ENCODE measurements at regions not wholly inside any gene's neighbourhood (a gene's known extent, or its start where the extent isn't known, plus 50 kb on each side); places are given as distances from the start of the nearest gene placed in this dataset.
"Not testable (repeated sequence)": the region's sequence is repeated elsewhere in the genome, so short reads cannot be mapped to it uniquely, and the experiment has no call there.

DNA sequence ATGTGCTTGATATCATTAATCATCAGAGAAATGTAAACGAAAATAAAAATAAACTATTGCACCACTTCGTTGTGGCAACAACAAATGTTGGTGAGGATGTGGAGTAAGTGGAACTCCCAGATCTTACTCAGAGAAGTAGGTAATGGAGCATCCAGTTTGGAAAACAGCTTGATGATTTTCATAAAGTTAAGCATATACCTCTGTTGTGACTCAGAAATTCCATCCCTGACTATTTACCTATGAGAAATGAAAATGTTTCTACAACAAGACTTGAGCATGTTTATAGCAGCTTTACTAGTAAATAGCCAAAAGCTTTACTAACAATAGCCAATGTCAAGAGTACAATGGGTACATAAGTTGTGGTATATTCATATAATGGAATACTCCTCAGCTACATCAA is 214.7 kb upstream of the NMUR2 start:
- Histone ChIP-seq H3K36me3 (replicated peaks; ENCODE audit: control insufficient read depth, insufficient read depth, low read length) (no peaks in the 10 kb centered on the region), H3K27me3 (ENCODE audit: control insufficient read depth, insufficient read depth, low read length) (no peaks in the 10 kb centered on the region), H3K4me3 (ENCODE audit: insufficient read depth, low read depth, low read length) (no peak overlapping the region)
- no peak for DNase-seq

DNA sequence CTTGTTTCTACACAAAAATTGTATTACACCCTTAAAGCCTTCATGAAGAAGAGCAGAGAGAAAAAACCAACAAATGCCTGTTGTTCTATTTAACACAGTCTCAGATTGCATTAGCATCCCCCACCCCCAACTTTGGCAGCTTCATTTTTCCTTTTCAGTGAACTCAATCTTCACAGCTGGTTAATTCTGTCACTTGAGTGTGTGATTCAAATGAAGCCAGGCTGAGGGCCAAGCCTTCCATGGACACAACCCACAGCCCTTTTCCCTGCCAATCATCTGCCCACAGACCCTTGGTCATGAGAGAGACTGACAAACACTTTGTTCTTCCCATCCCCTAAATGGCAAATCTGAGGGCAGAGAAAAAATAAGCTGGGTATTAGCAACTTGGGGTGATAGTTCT is 217.5 kb upstream of the NMUR2 start:
- no peaks in the 10 kb centered on the region for H3K36me3 ChIP-seq (replicated peaks; ENCODE audit: control insufficient read depth, insufficient read depth, low read length)
- DNase-seq: no peak
- no peaks in the 10 kb centered on the region for H3K27me3 ChIP-seq (ENCODE audit: control insufficient read depth, insufficient read depth, low read length)
- no peak overlapping the region for H3K4me3 ChIP-seq (ENCODE audit: insufficient read depth, low read depth, low read length)

DNA sequence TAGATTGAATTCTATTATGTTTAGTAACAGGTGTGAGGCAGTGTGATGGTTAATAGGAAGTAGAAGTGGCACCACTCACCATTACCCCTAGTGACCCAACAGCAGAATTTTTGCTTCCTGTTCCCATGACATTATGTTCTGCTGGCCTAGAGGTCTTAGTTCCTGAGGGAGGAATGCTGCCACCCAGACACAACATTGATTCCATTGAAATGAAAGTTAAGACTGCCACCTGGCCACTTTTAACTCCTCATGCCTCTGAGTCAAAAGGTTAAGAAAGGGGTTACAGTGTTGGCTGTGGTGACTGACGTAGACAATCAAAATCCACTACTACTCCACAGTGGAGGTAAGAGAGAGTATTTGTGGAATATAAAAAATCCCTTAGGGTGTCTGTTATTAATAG is 218.9 kb upstream of the NMUR2 start:
- Histone ChIP-seq H3K4me3 (ENCODE audit: insufficient read depth, low read depth, low read length) (no peak overlapping the region), H3K27me3 (ENCODE audit: control insufficient read depth, insufficient read depth, low read length) (no peaks in the 10 kb centered on the region), H3K36me3 (replicated peaks; ENCODE audit: control insufficient read depth, insufficient read depth, low read length) (no peaks in the 10 kb centered on the region)
- no peak for DNase-seq

DNA sequence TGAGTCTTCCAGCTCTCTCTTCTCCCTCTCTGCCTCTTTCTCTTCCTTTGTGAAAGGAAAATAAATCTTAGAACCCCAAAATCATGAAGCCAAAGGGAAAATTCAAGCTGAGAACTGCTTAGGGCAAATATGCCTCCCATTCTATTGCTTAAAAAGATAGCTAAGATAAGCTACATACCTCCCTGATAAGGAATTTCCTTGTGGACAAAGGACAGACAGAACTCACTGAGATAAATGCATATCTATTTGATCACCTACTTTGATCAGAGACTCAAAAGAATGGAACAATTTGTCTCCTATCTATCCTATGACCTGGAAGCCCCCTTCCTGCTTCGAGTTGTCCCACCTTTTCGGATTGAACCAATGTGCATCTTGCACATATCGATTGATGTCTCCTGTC is 220.6 kb upstream of the NMUR2 start:
- H3K36me3 ChIP-seq (replicated peaks; ENCODE audit: control insufficient read depth, insufficient read depth, low read length): no peaks in the 10 kb centered on the region
- H3K4me3 ChIP-seq (ENCODE audit: insufficient read depth, low read depth, low read length): no peak overlapping the region
- no peak for DNase-seq

DNA sequence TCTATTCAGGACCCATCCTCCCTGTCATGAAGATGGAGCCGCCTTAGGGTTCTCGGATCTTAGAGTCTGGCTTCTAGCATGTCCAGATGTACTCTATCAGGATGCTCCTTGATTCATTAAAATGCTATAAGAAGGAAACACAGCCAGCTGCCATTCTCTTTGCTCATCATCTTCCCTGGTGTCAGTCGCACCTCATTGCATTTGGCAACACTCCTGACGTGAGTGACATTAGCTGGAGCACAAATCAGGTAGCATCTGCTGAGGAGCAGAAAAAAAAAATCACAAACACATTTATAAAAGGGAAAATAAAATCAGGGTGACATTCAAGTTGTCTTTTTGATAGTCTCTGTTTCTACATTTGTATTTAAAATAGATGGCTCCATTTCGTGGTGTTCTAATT is 226.1 kb upstream of the NMUR2 start:
- DNase-seq: no peak
- no peaks in the 10 kb centered on the region for H3K36me3 ChIP-seq (replicated peaks; ENCODE audit: control insufficient read depth, insufficient read depth, low read length)
- no peak overlapping the region for H3K4me3 ChIP-seq (ENCODE audit: insufficient read depth, low read depth, low read length)
- no peaks in the 10 kb centered on the region for H3K27me3 ChIP-seq (ENCODE audit: control insufficient read depth, insufficient read depth, low read length)

More for the DNA sequence above, 220.6 kb upstream of the NMUR2 start:
- no peaks in the 10 kb centered on the region for H3K27me3 ChIP-seq (ENCODE audit: control insufficient read depth, insufficient read depth, low read length)

DNA sequence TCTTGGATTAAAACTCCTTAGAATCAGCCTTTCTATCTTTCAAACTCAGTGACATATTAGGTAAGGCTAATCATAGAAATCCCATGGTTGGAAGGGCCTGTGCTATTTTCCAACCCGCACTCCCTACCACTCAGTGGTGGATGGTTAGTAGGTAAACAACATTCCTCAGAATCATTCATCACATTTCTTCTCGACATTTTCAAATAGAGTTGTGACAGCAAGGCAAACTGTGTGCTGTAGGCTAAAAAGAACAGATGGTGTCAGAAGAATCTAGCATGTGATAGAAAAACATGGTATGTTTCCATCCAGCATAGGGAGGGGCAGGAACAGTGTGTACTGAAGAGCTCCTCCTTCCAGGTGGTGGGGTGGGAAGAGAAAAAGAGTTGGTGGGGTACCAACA is 227.3 kb upstream of the NMUR2 start:
- H3K27me3 ChIP-seq (ENCODE audit: control insufficient read depth, insufficient read depth, low read length): no peaks in the 10 kb centered on the region
- no peaks in the 10 kb centered on the region for H3K36me3 ChIP-seq (replicated peaks; ENCODE audit: control insufficient read depth, insufficient read depth, low read length)
- H3K4me3 ChIP-seq (ENCODE audit: insufficient read depth, low read depth, low read length): no peak overlapping the region
- DNase-seq: no peak

DNA sequence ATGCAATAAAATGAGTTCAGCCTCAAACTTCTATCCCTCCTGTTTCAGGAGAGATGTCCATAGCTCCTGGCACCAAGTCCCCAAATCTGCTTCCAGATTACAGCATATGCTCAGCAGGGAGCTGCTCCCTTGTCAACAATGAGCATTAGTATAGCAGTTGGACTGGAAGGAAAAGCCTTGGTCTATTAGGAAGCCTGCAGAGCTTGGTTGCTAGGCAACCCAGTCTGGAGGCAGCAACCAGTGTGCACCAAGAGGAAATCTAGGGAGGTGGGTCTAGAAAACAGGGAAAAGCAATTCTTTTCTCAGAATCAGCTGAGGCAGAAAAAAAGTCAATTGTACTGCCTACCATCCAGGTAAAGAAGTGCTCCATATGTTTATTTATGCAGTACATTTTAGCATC is 229.5 kb upstream of the NMUR2 start:
- no peaks in the 10 kb centered on the region for H3K27me3 ChIP-seq (ENCODE audit: control insufficient read depth, insufficient read depth, low read length)
- peak; percentile 2 for DNase-seq
- H3K36me3 ChIP-seq (replicated peaks; ENCODE audit: control insufficient read depth, insufficient read depth, low read length): no peaks in the 10 kb centered on the region
- H3K4me3 ChIP-seq (ENCODE audit: insufficient read depth, low read depth, low read length): no peak overlapping the region

DNA sequence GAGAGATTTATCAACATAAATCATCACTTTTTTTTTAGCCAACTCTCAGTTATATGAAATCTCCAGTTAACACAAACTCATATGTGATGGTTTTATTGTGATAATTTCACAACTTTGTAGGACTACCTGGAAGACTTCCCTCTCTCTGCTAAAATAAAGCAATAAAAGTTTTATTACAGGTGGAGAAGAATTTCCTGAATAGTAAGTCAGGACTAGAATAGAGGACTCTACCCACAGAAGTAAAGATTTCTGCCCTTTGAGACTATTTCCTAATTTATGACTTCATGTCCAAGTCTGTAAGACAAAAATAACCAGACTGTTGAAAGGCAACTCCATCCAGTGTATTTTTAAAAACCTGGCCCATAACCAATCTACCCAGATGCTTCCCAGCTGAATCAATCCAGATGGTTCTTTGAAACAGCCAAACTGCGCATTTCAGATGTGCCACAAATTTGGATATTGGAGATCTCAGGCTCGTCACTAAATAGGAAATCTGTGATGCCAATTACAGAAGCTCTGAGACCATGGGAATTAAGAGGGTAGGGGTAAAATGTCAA is 234.0 kb upstream of the NMUR2 start:
- 0 out of 2 replicates have a peak, but pooled peaks cover 1% of the 10 kb centered on the region for H3K27me3 ChIP-seq (ENCODE audit: control insufficient read depth, insufficient read depth, low read length)
- no peak overlapping the region for H3K4me3 ChIP-seq (ENCODE audit: insufficient read depth, low read depth, low read length)
- DNase-seq: no peak
- H3K36me3 ChIP-seq (replicated peaks; ENCODE audit: control insufficient read depth, insufficient read depth, low read length): no peaks in the 10 kb centered on the region

DNA sequence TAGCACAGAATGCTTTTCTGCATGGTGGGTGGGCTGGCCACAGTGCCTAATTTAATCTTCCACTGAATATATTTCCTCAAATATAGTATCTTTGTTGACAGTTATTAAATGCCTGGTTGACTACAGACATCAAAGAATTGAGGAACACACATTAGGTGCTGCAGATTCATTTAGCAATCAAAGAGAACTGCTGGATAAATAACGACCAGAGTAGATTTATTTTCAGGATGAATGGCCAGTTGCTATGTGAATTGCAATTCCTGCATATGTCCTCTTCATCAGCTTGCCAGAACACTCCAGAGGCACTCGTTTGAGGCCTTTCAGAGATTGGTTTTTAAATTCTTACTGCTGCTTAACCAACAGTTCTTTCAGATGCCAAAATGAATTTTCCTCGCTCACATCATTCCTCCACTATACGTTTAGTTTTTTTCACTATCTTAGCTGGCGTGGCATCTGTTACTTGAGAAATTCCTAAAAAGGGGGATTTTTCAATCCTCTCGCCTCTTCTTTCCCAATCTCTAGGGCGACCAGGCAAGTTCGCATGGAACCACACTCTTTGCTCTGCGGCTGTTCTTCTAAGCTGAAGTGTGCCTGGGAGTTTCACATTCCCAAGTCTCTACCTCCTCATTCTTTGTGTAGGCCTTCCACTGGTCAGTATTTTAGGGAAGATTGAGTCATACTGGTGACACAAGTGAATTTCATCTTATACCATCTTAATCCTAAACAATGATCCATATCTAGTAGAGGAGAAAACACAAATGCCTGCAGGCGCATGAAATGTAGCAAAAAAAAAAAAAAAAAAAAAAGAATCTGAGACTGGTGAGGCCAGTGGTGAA is 237.1 kb upstream of the NMUR2 start:
- Histone ChIP-seq H3K27me3 (ENCODE audit: control insufficient read depth, insufficient read depth, low read length) (peaks cover 4% of the 10 kb centered on the region), H3K36me3 (replicated peaks; ENCODE audit: control insufficient read depth, insufficient read depth, low read length) (no peaks in the 10 kb centered on the region), H3K4me3 (ENCODE audit: insufficient read depth, low read depth, low read length) (no peak overlapping the region)
- no peak for DNase-seq

DNA sequence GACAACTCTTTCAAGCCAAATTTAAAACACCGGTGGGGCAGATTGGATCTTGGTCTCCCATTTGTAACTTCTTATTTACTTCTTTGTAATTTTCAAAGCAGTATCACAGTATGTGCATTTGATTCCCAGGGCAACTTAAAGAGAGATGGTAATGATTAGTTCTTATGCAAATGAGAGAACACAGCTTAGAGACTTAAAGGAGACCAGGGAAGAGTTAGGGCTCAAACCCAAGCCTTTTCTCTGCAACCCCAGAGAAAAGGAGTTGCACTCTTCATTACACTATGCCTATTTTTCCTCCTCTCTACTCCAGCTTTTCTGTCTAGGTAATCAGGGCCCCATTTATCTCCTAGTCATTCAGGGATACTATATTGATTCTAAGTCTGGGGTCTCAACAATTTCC is 237.8 kb upstream of the NMUR2 start:
- Histone ChIP-seq H3K36me3 (replicated peaks; ENCODE audit: control insufficient read depth, insufficient read depth, low read length) (no peaks in the 10 kb centered on the region), H3K27me3 (ENCODE audit: control insufficient read depth, insufficient read depth, low read length) (peaks cover 4% of the 10 kb centered on the region), H3K4me3 (ENCODE audit: insufficient read depth, low read depth, low read length) (no peak overlapping the region)
- no peak for DNase-seq

DNA sequence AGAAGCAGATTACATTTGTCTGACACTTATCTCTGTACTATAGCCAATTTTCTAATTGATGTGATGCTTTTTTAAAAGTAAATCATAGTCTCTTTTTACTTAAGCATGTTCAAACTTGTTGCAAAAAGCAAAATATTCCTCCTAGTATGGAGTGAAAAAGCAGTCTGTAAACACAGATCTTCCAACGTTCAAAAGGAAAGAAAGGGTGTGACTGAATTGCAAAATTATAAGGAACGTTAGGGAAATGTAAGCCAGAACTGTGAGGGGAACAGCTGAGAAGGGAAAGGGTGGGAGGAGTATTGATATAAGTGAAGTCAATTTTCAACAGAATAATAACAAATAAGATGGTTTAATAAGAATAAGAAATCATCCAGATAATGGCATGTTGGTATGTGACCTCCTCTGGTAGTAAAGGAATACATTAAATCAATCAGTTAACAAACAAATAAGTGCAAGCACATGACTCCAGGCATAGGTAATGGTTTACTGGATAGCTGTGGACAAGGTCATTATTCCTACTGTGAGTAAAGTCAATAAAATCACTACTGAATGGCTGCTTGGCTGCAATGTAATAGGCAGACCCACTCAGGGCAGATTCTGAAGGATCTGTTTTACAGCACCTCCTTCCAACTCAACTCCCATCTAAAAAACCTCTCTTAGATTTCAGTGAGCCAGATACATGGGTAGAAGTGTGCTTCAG is 239.1 kb upstream of the NMUR2 start:
- Histone ChIP-seq H3K27me3 (ENCODE audit: control insufficient read depth, insufficient read depth, low read length) (peaks cover 4% of the 10 kb centered on the region), H3K36me3 (replicated peaks; ENCODE audit: control insufficient read depth, insufficient read depth, low read length) (no peaks in the 10 kb centered on the region), H3K4me3 (ENCODE audit: insufficient read depth, low read depth, low read length) (no peak overlapping the region)
- DNase-seq: no peak

DNA sequence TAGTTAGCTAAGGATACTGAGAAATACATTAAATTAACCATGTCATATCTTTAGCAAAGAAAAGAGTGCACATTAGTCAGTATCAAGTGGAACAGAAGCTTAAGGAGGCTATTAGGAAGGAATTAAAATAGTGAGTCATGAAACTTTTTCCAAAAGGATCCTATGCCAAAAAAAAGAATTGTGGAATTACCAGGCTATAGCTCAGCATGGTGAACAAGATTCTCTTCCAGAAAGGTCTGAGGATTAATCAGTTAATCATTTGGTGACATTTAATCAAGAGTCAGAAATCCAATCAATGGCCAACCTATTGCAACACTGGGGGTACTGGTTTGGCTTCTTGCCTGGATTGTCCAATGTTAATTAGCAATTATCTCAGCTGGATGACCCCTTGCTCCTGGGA is 244.5 kb upstream of the NMUR2 start:
- H3K36me3 ChIP-seq (replicated peaks; ENCODE audit: control insufficient read depth, insufficient read depth, low read length): no peaks in the 10 kb centered on the region
- no peaks in the 10 kb centered on the region; the same call in 1 of the 2 replicates for H3K27me3 ChIP-seq (ENCODE audit: control insufficient read depth, insufficient read depth, low read length)
- no peak overlapping the region for H3K4me3 ChIP-seq (ENCODE audit: insufficient read depth, low read depth, low read length)
- DNase-seq: no peak

DNA sequence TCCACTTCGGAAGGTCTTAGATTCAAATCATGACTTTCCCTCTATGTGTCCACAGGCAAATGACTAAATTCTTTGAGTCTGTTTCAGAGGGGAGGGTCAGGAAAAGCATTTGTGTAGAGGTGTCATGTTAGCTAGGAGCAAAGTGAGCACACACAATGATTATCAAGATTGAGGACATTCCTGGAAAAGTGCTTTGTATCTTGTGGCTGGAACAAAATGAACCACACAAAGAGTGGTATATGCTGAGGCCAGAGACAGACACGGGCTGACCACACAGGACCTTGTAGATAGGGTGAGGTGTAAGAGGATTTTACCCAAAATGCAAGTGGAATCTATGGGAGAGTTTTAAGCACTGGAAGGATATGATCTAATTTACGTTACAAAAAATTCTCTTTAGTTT is 245.3 kb upstream of the NMUR2 start:
- Histone ChIP-seq H3K36me3 (replicated peaks; ENCODE audit: control insufficient read depth, insufficient read depth, low read length) (no peaks in the 10 kb centered on the region), H3K27me3 (ENCODE audit: control insufficient read depth, insufficient read depth, low read length) (no peaks in the 10 kb centered on the region), H3K4me3 (ENCODE audit: insufficient read depth, low read depth, low read length) (no peak overlapping the region)
- DNase-seq: no peak

DNA sequence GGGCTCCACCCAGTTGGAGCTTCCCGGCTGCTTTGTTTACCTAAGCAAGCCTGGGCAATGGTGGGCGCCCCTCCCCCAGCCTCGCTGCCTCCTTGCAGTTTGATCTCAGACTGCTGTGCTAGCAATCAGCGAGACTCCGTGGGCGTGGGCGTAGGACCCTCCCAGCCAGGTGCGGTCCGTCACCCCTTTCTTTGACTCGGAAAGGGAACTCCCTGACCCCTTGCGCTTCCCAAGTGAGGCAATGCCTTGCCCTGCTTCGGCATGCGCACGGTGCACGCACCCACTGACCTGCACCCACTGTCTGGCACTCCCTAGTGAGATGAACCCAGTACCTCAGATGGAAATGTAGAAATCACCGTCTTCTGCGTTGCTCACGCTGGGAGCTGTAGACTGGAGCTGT is 254.4 kb upstream of the NMUR2 start:
- not testable (repeated sequence) for H3K36me3 ChIP-seq (replicated peaks; ENCODE audit: control insufficient read depth, insufficient read depth, low read length); DNase-seq; H3K27me3 ChIP-seq (ENCODE audit: control insufficient read depth, insufficient read depth, low read length)
- peak overlapping the region; percentile 29 for H3K4me3 ChIP-seq (ENCODE audit: insufficient read depth, low read depth, low read length)

DNA sequence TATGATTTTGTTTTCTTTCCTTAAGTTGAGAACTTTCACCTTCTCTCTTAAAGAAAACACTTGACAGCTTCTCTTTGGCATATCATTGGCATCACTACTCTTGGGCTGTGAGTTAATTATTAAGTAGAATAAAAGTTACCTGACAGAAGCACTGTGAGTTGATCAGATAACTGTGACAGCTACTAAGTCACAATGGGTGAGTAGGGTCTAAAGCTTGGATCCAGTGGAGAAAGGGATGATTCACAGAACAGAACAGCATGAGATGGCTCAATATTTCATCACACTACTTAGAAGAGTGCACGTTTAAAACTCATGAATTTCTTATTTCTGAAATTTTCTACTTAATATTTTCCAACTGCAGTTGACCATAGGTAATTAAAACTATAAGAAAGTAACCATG is 268.5 kb upstream of the NMUR2 start:
- Histone ChIP-seq H3K4me3 (ENCODE audit: insufficient read depth, low read depth, low read length) (no peak overlapping the region), H3K36me3 (replicated peaks; ENCODE audit: control insufficient read depth, insufficient read depth, low read length) (no peaks in the 10 kb centered on the region), H3K27me3 (ENCODE audit: control insufficient read depth, insufficient read depth, low read length) (no peaks in the 10 kb centered on the region)
- no peak for DNase-seq

All from H7 (cell line).